ENCODE measurements at regions not wholly inside any gene's neighbourhood (a gene's known extent, or its start where the extent isn't known, plus 50 kb on each side); places are given as distances from the start of the nearest gene placed in this dataset.
"Not testable (repeated sequence)": the region's sequence is repeated elsewhere in the genome, so short reads cannot be mapped to it uniquely, and the experiment has no call there.

- no peaks in the 10 kb centered on the region for H3K36me3 Mint-ChIP-seq (ENCODE audit: insufficient read depth)
- no peak overlapping the region for H3K27ac Mint-ChIP-seq (ENCODE audit: low read depth)
- ATAC-seq (replicated peaks; ENCODE audit: extremely low read depth, poor library complexity, severe bottlenecking): no peak
- H3K4me3 Mint-ChIP-seq: no peak overlapping the region
- no peak for DNase-seq (ENCODE audit: low spot score in 2 of 2)
- no peaks in the 10 kb centered on the region for H3K9me3 Mint-ChIP-seq
- no peaks in the 10 kb centered on the region for H3K4me1 Mint-ChIP-seq
- peaks cover 19% of the 10 kb centered on the region for H3K27me3 Mint-ChIP-seq
Observed at GRCh38 chr2:167814881-167815718, 432.3 kb downstream of the STK39 start.

GRCh38 chr2:167814482-167814880, 432.9 kb downstream of the STK39 start:
- not testable (repeated sequence) for H3K36me3 Mint-ChIP-seq (ENCODE audit: insufficient read depth); H3K27ac Mint-ChIP-seq (ENCODE audit: low read depth); DNase-seq (ENCODE audit: low spot score in 2 of 2); ATAC-seq (replicated peaks; ENCODE audit: extremely low read depth, poor library complexity, severe bottlenecking); H3K4me3 Mint-ChIP-seq; H3K9me3 Mint-ChIP-seq; H3K4me1 Mint-ChIP-seq
- peaks cover 19% of the 10 kb centered on the region for H3K27me3 Mint-ChIP-seq

- not testable (repeated sequence) for H3K27ac Mint-ChIP-seq (ENCODE audit: low read depth); H3K4me3 Mint-ChIP-seq; H3K9me3 Mint-ChIP-seq; DNase-seq (ENCODE audit: low spot score in 2 of 2); H3K36me3 Mint-ChIP-seq (ENCODE audit: insufficient read depth); H3K4me1 Mint-ChIP-seq; ATAC-seq (replicated peaks; ENCODE audit: extremely low read depth, poor library complexity, severe bottlenecking)
- H3K27me3 Mint-ChIP-seq: peaks cover 16% of the 10 kb centered on the region
Observed at GRCh38 chr2:167809799-167810198, 437.6 kb downstream of the STK39 start.

- DNase-seq (ENCODE audit: low spot score in 2 of 2) (no peak), ATAC-seq (replicated peaks; ENCODE audit: extremely low read depth, poor library complexity, severe bottlenecking) (no peak)
- H3K4me3 Mint-ChIP-seq: no peak overlapping the region
- no peaks in the 10 kb centered on the region for H3K4me1 Mint-ChIP-seq
- H3K36me3 Mint-ChIP-seq (ENCODE audit: insufficient read depth): peaks cover 2% of the 10 kb centered on the region
- peaks cover 14% of the 10 kb centered on the region for H3K27me3 Mint-ChIP-seq
- peaks cover 9% of the 10 kb centered on the region for H3K9me3 Mint-ChIP-seq
- no peak overlapping the region for H3K27ac Mint-ChIP-seq (ENCODE audit: low read depth)
Observed at GRCh38 chr2:167803449-167803988, 443.9 kb downstream of the STK39 start.

- peaks cover 39% of the 10 kb centered on the region for H3K27me3 Mint-ChIP-seq
- H3K36me3 Mint-ChIP-seq (ENCODE audit: insufficient read depth): no peaks in the 10 kb centered on the region
- H3K4me3 Mint-ChIP-seq: no peak overlapping the region
- no peaks in the 10 kb centered on the region for H3K9me3 Mint-ChIP-seq
- no peak for DNase-seq (ENCODE audit: low spot score in 2 of 2)
- no peaks in the 10 kb centered on the region for H3K4me1 Mint-ChIP-seq
- ATAC-seq (replicated peaks; ENCODE audit: extremely low read depth, poor library complexity, severe bottlenecking): no peak
- no peak overlapping the region for H3K27ac Mint-ChIP-seq (ENCODE audit: low read depth)
Observed at GRCh38 chr2:167794554-167795255, 452.7 kb downstream of the STK39 start.

- Mint-ChIP-seq H3K36me3 (ENCODE audit: insufficient read depth) (no peaks in the 10 kb centered on the region), H3K27me3 (peaks cover 40% of the 10 kb centered on the region), H3K9me3 (no peaks in the 10 kb centered on the region), H3K27ac (ENCODE audit: low read depth) (no peak overlapping the region), H3K4me3 (no peak overlapping the region), H3K4me1 (no peaks in the 10 kb centered on the region)
- ATAC-seq (replicated peaks; ENCODE audit: extremely low read depth, poor library complexity, severe bottlenecking) (no peak), DNase-seq (ENCODE audit: low spot score in 2 of 2) (no peak)
Observed at GRCh38 chr2:167793725-167794124, 453.7 kb downstream of the STK39 start.

GRCh38 chr2:167792126-167792525, 455.3 kb downstream of the STK39 start:
- H3K36me3 Mint-ChIP-seq (ENCODE audit: insufficient read depth): no peaks in the 10 kb centered on the region
- H3K9me3 Mint-ChIP-seq: no peaks in the 10 kb centered on the region

GRCh38 chr2:167790781-167791450, 456.5 kb downstream of the STK39 start:
- Mint-ChIP-seq H3K4me1 (no peaks in the 10 kb centered on the region), H3K9me3 (no peaks in the 10 kb centered on the region), H3K27me3 (peaks cover 52% of the 10 kb centered on the region), H3K4me3 (no peak overlapping the region), H3K27ac (ENCODE audit: low read depth) (no peak overlapping the region), H3K36me3 (ENCODE audit: insufficient read depth) (no peaks in the 10 kb centered on the region)
- DNase-seq (ENCODE audit: low spot score in 2 of 2): no peak
- ATAC-seq (replicated peaks; ENCODE audit: extremely low read depth, poor library complexity, severe bottlenecking): no peak

More at GRCh38 chr2:167792126-167792525, 455.3 kb downstream of the STK39 start:
- Mint-ChIP-seq H3K27ac (ENCODE audit: low read depth) (no peak overlapping the region), H3K4me3 (no peak overlapping the region), H3K4me1 (no peaks in the 10 kb centered on the region), H3K27me3 (peaks cover 52% of the 10 kb centered on the region)
- ATAC-seq (replicated peaks; ENCODE audit: extremely low read depth, poor library complexity, severe bottlenecking): no peak
- no peak for DNase-seq (ENCODE audit: low spot score in 2 of 2)

- peaks cover 52% of the 10 kb centered on the region for H3K27me3 Mint-ChIP-seq
Observed at GRCh38 chr2:167790189-167790588, 457.2 kb downstream of the STK39 start.

GRCh38 chr2:167787562-167787961, 459.8 kb downstream of the STK39 start:
- no peak overlapping the region for H3K27ac Mint-ChIP-seq (ENCODE audit: low read depth)
- H3K4me3 Mint-ChIP-seq: no peak overlapping the region

More at GRCh38 chr2:167790189-167790588, 457.2 kb downstream of the STK39 start:
- DNase-seq (ENCODE audit: low spot score in 2 of 2) (no peak), ATAC-seq (replicated peaks; ENCODE audit: extremely low read depth, poor library complexity, severe bottlenecking) (no peak)
- Mint-ChIP-seq H3K9me3 (no peaks in the 10 kb centered on the region), H3K4me3 (no peak overlapping the region), H3K36me3 (ENCODE audit: insufficient read depth) (no peaks in the 10 kb centered on the region), H3K4me1 (no peaks in the 10 kb centered on the region), H3K27ac (ENCODE audit: low read depth) (no peak overlapping the region)

GRCh38 chr2:167787021-167787420, 460.4 kb downstream of the STK39 start:
- no peaks in the 10 kb centered on the region for H3K4me1 Mint-ChIP-seq
- no peaks in the 10 kb centered on the region for H3K36me3 Mint-ChIP-seq (ENCODE audit: insufficient read depth)
- DNase-seq (ENCODE audit: low spot score in 2 of 2) (no peak), ATAC-seq (replicated peaks; ENCODE audit: extremely low read depth, poor library complexity, severe bottlenecking) (no peak)
- H3K27ac Mint-ChIP-seq (ENCODE audit: low read depth): no peak overlapping the region
- no peak overlapping the region for H3K4me3 Mint-ChIP-seq
- H3K27me3 Mint-ChIP-seq: peaks cover 39% of the 10 kb centered on the region
- no peaks in the 10 kb centered on the region for H3K9me3 Mint-ChIP-seq

More at GRCh38 chr2:167787562-167787961, 459.8 kb downstream of the STK39 start:
- ATAC-seq (replicated peaks; ENCODE audit: extremely low read depth, poor library complexity, severe bottlenecking) (no peak), DNase-seq (ENCODE audit: low spot score in 2 of 2) (no peak)
- Mint-ChIP-seq H3K9me3 (no peaks in the 10 kb centered on the region), H3K4me1 (no peaks in the 10 kb centered on the region), H3K27me3 (peaks cover 45% of the 10 kb centered on the region), H3K36me3 (ENCODE audit: insufficient read depth) (no peaks in the 10 kb centered on the region)

- ATAC-seq (replicated peaks; ENCODE audit: extremely low read depth, poor library complexity, severe bottlenecking) (no peak), DNase-seq (ENCODE audit: low spot score in 2 of 2) (no peak)
- peaks cover 35% of the 10 kb centered on the region for H3K27me3 Mint-ChIP-seq
- H3K27ac Mint-ChIP-seq (ENCODE audit: low read depth): no peak overlapping the region
- no peaks in the 10 kb centered on the region for H3K36me3 Mint-ChIP-seq (ENCODE audit: insufficient read depth)
- no peaks in the 10 kb centered on the region for H3K9me3 Mint-ChIP-seq
- H3K4me3 Mint-ChIP-seq: no peak overlapping the region
- H3K4me1 Mint-ChIP-seq: no peaks in the 10 kb centered on the region
Observed at GRCh38 chr2:167785606-167786216, 461.7 kb downstream of the STK39 start.

Measured in central memory CD8-positive, alpha-beta T cell (primary cell).